ENCODE measurements at regions not wholly inside any gene's neighbourhood (a gene's known extent, or its start where the extent isn't known, plus 50 kb on each side); places are given as distances from the start of the nearest gene placed in this dataset.

GRCh38 chr12:71268598-71269280, 110.9 kb upstream of the TSPAN8 start:
- Histone ChIP-seq H3K36me3 (ENCODE audit: control insufficient read depth in 2 of 2, extremely low read depth in 1 of 2, insufficient read depth in 2 of 2, low read length in 2 of 2) (no peaks in the 10 kb centered on the region), H3K9me3 (replicated peaks; ENCODE audit: control insufficient read depth, insufficient read depth, low read length) (no peaks in the 10 kb centered on the region), H3K4me3 (replicated peaks in 1 of 3; ENCODE audit: insufficient read depth in 1 of 3, low read depth in 1 of 3, low read length in 3 of 3) (no peak overlapping the region), H2AFZ (ENCODE audit: low read depth, low read length) (no peak overlapping the region), H3K4me1 (ENCODE audit: control insufficient read depth, extremely low read depth, insufficient read depth, low read length) (no peaks in the 10 kb centered on the region), H3K79me2 (ENCODE audit: control insufficient read depth, insufficient read depth, low read length) (no peaks in the 10 kb centered on the region), H3K4me2 (ENCODE audit: insufficient read depth, low read length) (no peak overlapping the region), H4K20me1 (replicated peaks; ENCODE audit: control insufficient read depth, extremely low read depth, insufficient read depth, low read length) (no peaks in the 10 kb centered on the region), H3K27me3 (ENCODE audit: control insufficient read depth in 2 of 2, insufficient read depth in 2 of 2, low read length in 2 of 2) (no peaks in the 10 kb centered on the region), H3K27ac (ENCODE audit: insufficient read depth, low read depth, low read length) (no peak overlapping the region), H3K9ac (replicated peaks; ENCODE audit: extremely low read depth, insufficient read depth, low read length) (no peak overlapping the region), H3K9me1 (replicated peaks; ENCODE audit: control insufficient read depth, extremely low read depth, insufficient read depth, low read length) (no peaks in the 10 kb centered on the region)
- CTCF ChIA-PET = no interaction called here
- POLR2A ChIA-PET = no interaction called here
- TF ChIP-seq GATA2 (IDR thresholded peaks at IDR 0.05; ENCODE audit: insufficient read depth, insufficient read length, low read depth, low read length) = no peak
- no peak for TF ChIP-seq POLR2AphosphoS5 (IDR thresholded peaks at IDR 0.05; ENCODE audit: insufficient read depth, low read depth, low read length)
- TF ChIP-seq MYC (IDR thresholded peaks at IDR 0.05; ENCODE audit: low read depth, low read length) = no peak
- TF ChIP-seq EZH2 (IDR thresholded peaks at IDR 0.05; ENCODE audit: borderline replicate concordance, low read depth, low read length, severe bottlenecking) = no peak
- no peak for TF ChIP-seq MAX (IDR thresholded peaks at IDR 0.05; ENCODE audit: insufficient read depth, insufficient read length)
- no peak for TF ChIP-seq POLR2A (IDR thresholded peaks at IDR 0.05; ENCODE audit: low read depth, low read length)
- no peak for TF ChIP-seq CTCF (IDR thresholded peaks at IDR 0.05; ENCODE audit: extremely low read depth in 1 of 2, insufficient read depth in 1 of 2, low read depth in 1 of 2, low read length in 2 of 2)
- TF ChIP-seq FOS (IDR thresholded peaks at IDR 0.05; ENCODE audit: borderline replicate concordance, insufficient read depth, low read length) = no peak
- TF ChIP-seq JUN (IDR thresholded peaks at IDR 0.05; ENCODE audit: borderline replicate concordance, insufficient read depth, insufficient read length, low read depth) = no peak
- dilution Hi-C loops (cut with MboI; ENCODE audit: extremely low pct_ligation_motif_present, low sequenced_read_pairs) (no loop called here), intact Hi-C loops (cut with micrococcal nuclease) (no loop called here)
- no TSS peak for BruUV-seq (replicated peaks)
- no peak for FAIRE-seq
- no peak for DNase-seq (ENCODE audit: low read depth, low spot score)
